Tibial nerve (tissue), 4 donors: ENCODE measurements at regions not wholly inside any gene's neighbourhood (a gene's known extent, or its start where the extent isn't known, plus 50 kb on each side); places are given as distances from the start of the nearest gene placed in this dataset.

ENCODE experiments used
- DNase-seq, 2 donors: peaks; one replicate each; pipeline ENCODE4 v3.0.0-alpha.2; 2019; ENCODE audit warnings: low spot score in 2 of 2
- H3K27ac ChIP-seq, 4 donors: fragments of 200-600 bp; sonication (generic) in 3 of 4; one replicate each; pipeline ENCODE4 v1.5.1; 2017 to 2019; ENCODE audit warnings: mild to moderate bottlenecking in 1 of 4
- H3K27me3 ChIP-seq, 2 donors: fragments of 200-600 bp; sonication (generic) in 1 of 2; one replicate each; pipeline versions ENCODE4 v1.5.1 to v1.6.0; 2017 to 2019
- H3K36me3 ChIP-seq, 3 donors: fragments of 200-600 bp; sonication (generic); one replicate each; pipeline ENCODE4 v1.5.1; 2018 to 2019
- H3K4me1 ChIP-seq, 4 donors: fragments of 200-600 bp; sonication (generic) in 3 of 4; one replicate each; pipeline ENCODE4 v1.5.1; 2017 to 2019
- H3K4me3 ChIP-seq, 4 donors: fragments of 200-600 bp; sonication (generic) in 3 of 4; one replicate each; pipeline ENCODE4 v1.5.1; 2017 to 2019; ENCODE audit warnings: mild to moderate bottlenecking in 1 of 4, moderate library complexity in 1 of 4
- H3K9me3 ChIP-seq, 4 donors: fragments of 200-600 bp; sonication (generic) in 3 of 4; one replicate each; pipeline ENCODE4 v1.5.1; 2017 to 2019
- EP300 ChIP-seq, 2 donors: sonication (generic); formaldehyde crosslinking; IDR thresholded peaks; one replicate each; pipeline ENCODE4 v1.6.1; 2017; ENCODE audit warnings: antibody characterized with exemption in 2 of 2, mild to moderate bottlenecking in 1 of 2
- POLR2A ChIP-seq, 2 donors: fragments of 450-650 bp; IDR thresholded peaks; one replicate each; pipeline ENCODE4 v1.6.1; 2017; ENCODE audit warnings: antibody characterized with exemption in 2 of 2, mild to moderate bottlenecking in 2 of 2, moderate library complexity in 2 of 2
- WGBS, 2 donors: methylation state at CpG; one replicate each; pipeline ENCODE4 v1.1.5; 2018; 5-methylcytosine and 5-hydroxymethylcytosine counted together
- TF ChIP-seq, protein P1 (sequence below), 5 experiments: fragments of 200-600 bp in 3 of 5; fragments of 450-650 bp in 2 of 5; sonication (generic) in 3 of 5; IDR thresholded peaks; one replicate each; pipeline ENCODE4 v1.5.1; 2016 to 2019; ENCODE audit warnings: antibody characterized with exemption in 5 of 5, mild to moderate bottlenecking in 3 of 5, moderate library complexity in 2 of 5

GRCh38 chrX:475926-476723, 89.4 kb upstream of the PPP2R3B start:
- TF ChIP-seq EP300 (IDR thresholded peaks at IDR 0.05): no peak
- TF ChIP-seq POLR2A (IDR thresholded peaks at IDR 0.05): no peak
- TF ChIP-seq, protein P1, sequence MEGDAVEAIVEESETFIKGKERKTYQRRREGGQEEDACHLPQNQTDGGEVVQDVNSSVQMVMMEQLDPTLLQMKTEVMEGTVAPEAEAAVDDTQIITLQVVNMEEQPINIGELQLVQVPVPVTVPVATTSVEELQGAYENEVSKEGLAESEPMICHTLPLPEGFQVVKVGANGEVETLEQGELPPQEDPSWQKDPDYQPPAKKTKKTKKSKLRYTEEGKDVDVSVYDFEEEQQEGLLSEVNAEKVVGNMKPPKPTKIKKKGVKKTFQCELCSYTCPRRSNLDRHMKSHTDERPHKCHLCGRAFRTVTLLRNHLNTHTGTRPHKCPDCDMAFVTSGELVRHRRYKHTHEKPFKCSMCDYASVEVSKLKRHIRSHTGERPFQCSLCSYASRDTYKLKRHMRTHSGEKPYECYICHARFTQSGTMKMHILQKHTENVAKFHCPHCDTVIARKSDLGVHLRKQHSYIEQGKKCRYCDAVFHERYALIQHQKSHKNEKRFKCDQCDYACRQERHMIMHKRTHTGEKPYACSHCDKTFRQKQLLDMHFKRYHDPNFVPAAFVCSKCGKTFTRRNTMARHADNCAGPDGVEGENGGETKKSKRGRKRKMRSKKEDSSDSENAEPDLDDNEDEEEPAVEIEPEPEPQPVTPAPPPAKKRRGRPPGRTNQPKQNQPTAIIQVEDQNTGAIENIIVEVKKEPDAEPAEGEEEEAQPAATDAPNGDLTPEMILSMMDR (IDR thresholded peaks at IDR 0.05): no peak
- no peak for DNase-seq
- Histone ChIP-seq H3K36me3 (no peaks in the 10 kb centered on the region), H3K27me3 (no peaks in the 10 kb centered on the region), H3K4me1 (no peaks in the 10 kb centered on the region), H3K9me3 (peaks cover 0 to 22% (median 0%) of the 10 kb centered on the region in 4 donors), H3K4me3 (no peak overlapping the region), H3K27ac (no peak overlapping the region)
- 59% methylated on average over 36 of the region's 36 CpGs for WGBS, 2 donors

GRCh38 chrX:476724-477075, 90.0 kb upstream of the PPP2R3B start:
- H3K27me3 ChIP-seq: no peaks in the 10 kb centered on the region
- WGBS, 2 donors: 75 to 76% methylated on average over 21 of the region's 21 CpGs
- H3K36me3 ChIP-seq: no peaks in the 10 kb centered on the region

DNA sequence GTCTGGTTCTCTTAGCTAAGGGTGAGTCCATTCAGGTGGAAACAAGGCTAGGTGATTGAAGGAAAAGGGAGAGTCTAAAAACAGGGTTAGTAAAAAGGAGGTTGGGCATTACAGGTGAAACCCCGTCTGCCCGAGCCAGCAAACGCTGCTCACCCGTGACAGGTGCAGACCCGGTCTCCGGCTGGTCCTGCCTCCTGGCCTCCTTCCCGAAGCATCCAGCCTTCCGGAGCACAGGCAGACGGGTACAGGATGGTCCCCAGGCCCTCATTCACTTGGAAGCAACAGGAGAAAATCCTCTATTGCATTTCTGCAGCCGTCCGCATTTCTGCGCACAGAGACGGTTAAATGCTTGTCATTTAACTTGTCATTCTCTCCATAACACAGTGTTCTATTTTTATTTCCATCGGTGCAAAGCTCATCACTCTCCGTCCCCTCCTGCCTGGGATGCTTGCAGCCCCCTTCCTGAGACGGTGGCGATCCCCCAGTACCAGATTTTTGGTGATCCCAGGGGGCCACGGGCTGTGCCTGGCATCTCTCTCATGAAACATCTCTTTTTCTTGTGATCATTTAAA, 90.8 kb upstream of the PPP2R3B start:
- 80 to 84% methylated on average over 18 of the region's 18 CpGs for WGBS, 2 donors

More at GRCh38 chrX:476724-477075, 90.0 kb upstream of the PPP2R3B start:
- Histone ChIP-seq H3K9me3 (peaks cover 0 to 22% (median 0%) of the 10 kb centered on the region in 4 donors), H3K4me3 (no peak overlapping the region), H3K4me1 (no peaks in the 10 kb centered on the region), H3K27ac (no peak overlapping the region)
- no peak for DNase-seq
- TF ChIP-seq, protein P1 (IDR thresholded peaks at IDR 0.05): no peak
- TF ChIP-seq EP300 (IDR thresholded peaks at IDR 0.05) (no peak), POLR2A (IDR thresholded peaks at IDR 0.05) (no peak)

GRCh38 chrX:479273-479981, 92.7 kb upstream of the PPP2R3B start:
- no peak for TF ChIP-seq POLR2A (IDR thresholded peaks at IDR 0.05)
- DNase-seq: no peak
- Histone ChIP-seq H3K36me3 (no peaks in the 10 kb centered on the region), H3K27me3 (no peaks in the 10 kb centered on the region), H3K4me3 (no peak overlapping the region), H3K27ac (no peak overlapping the region), H3K4me1 (no peaks in the 10 kb centered on the region), H3K9me3 (peaks cover 0 to 13% (median 0%) of the 10 kb centered on the region in 4 donors)
- WGBS, 2 donors: 91 to 92% methylated on average over 20 of the region's 20 CpGs

More for the DNA sequence above, 90.8 kb upstream of the PPP2R3B start:
- H3K27ac ChIP-seq: no peak overlapping the region
- no peaks in the 10 kb centered on the region for H3K27me3 ChIP-seq
- peaks cover 0 to 22% (median 0%) of the 10 kb centered on the region in 4 donors for H3K9me3 ChIP-seq
- TF ChIP-seq EP300 (IDR thresholded peaks at IDR 0.05) (no peak), POLR2A (IDR thresholded peaks at IDR 0.05) (no peak)
- TF ChIP-seq, protein P1 (IDR thresholded peaks at IDR 0.05): no peak
- DNase-seq: no peak
- no peak overlapping the region for H3K4me3 ChIP-seq
- H3K36me3 ChIP-seq: no peaks in the 10 kb centered on the region
- no peaks in the 10 kb centered on the region for H3K4me1 ChIP-seq

- H3K27me3 ChIP-seq: no peaks in the 10 kb centered on the region
- no peaks in the 10 kb centered on the region for H3K4me1 ChIP-seq
- H3K9me3 ChIP-seq: peaks cover 0 to 9% (median 0%) of the 10 kb centered on the region in 4 donors
- DNase-seq: no peak
- H3K27ac ChIP-seq: no peak overlapping the region
- no peak overlapping the region for H3K4me3 ChIP-seq
- H3K36me3 ChIP-seq: no peaks in the 10 kb centered on the region
- TF ChIP-seq POLR2A (IDR thresholded peaks at IDR 0.05) (no peak), EP300 (IDR thresholded peaks at IDR 0.05) (no peak)
- TF ChIP-seq, protein P1 (IDR thresholded peaks at IDR 0.05): no peak
- 85 to 94% methylated on average over 7 of the region's 7 CpGs for WGBS, 2 donors
Observed at GRCh38 chrX:480861-481417, 94.2 kb upstream of the PPP2R3B start.
